Body of pancreas (tissue), 4 donors: ENCODE measurements at regions not wholly inside any gene's neighbourhood (a gene's known extent, or its start where the extent isn't known, plus 50 kb on each side); places are given as distances from the start of the nearest gene placed in this dataset.

ENCODE experiments used
- CTCF ChIP-seq, 7 experiments: fragments of 450-650 bp in 4 of 7; fragments of 200-600 bp in 3 of 7; sonication (generic) in 3 of 7; IDR thresholded peaks; one replicate each; pipeline ENCODE4 v1.5.1; 2016 to 2019; ENCODE audit warnings: antibody characterized with exemption in 7 of 7
- POLR2A ChIP-seq, 3 donors: fragments of 450-650 bp; IDR thresholded peaks; one replicate each; pipeline ENCODE4 v1.6.1; 2016; ENCODE audit warnings: antibody characterized with exemption in 3 of 3, mild to moderate bottlenecking in 2 of 3

- TF ChIP-seq POLR2A (IDR thresholded peaks at IDR 0.05) (no peak), CTCF (IDR thresholded peaks at IDR 0.05) (no peak)
These were observed 319.9 kb upstream of the GRM7 start for GRCh38 chr3:6540981-6541380.
